Vagina (tissue), 2 donors: ENCODE measurements at regions not wholly inside any gene's neighbourhood (a gene's known extent, or its start where the extent isn't known, plus 50 kb on each side); places are given as distances from the start of the nearest gene placed in this dataset.
"Not testable (repeated sequence)": the region's sequence is repeated elsewhere in the genome, so short reads cannot be mapped to it uniquely, and the experiment has no call there.

ENCODE experiments used
- CTCF ChIP-seq, 3 experiments: fragments of 450-650 bp in 2 of 3; fragments of 200-600 bp in 1 of 3; sonication (generic) in 1 of 3; IDR thresholded peaks; one replicate each; pipeline ENCODE4 v1.5.1; 2017 to 2019; ENCODE audit warnings: antibody characterized with exemption in 3 of 3, mild to moderate bottlenecking in 2 of 3, moderate library complexity in 2 of 3
- POLR2A ChIP-seq, 2 donors: fragments of 450-650 bp; IDR thresholded peaks; one replicate each; pipeline ENCODE4 v1.6.1; 2017; ENCODE audit warnings: antibody characterized with exemption in 2 of 2, mild to moderate bottlenecking in 2 of 2, moderate library complexity in 2 of 2
- POLR2AphosphoS5 ChIP-seq, 2 donors: sonication (generic); formaldehyde crosslinking; IDR thresholded peaks; one replicate each; pipeline ENCODE4 v1.9.0; 2017; ENCODE audit warnings: antibody characterized with exemption in 2 of 2, mild to moderate bottlenecking in 2 of 2, low read depth in 1 of 2; ENCODE audit not compliant: insufficient read depth in 1 of 2

- TF ChIP-seq POLR2A (IDR thresholded peaks at IDR 0.05); CTCF (IDR thresholded peaks at IDR 0.05); POLR2AphosphoS5 (IDR thresholded peaks at IDR 0.05; ENCODE audit: insufficient read depth in 1 of 2, low read depth in 1 of 2): not testable (repeated sequence)
Measured at GRCh38 chr3:80608072-80608471, 840.3 kb upstream of the ROBO1 start.
